Fibroblast of lung (primary cell): ENCODE measurements at regions not wholly inside any gene's neighbourhood (a gene's known extent, or its start where the extent isn't known, plus 50 kb on each side); places are given as distances from the start of the nearest gene placed in this dataset.

ENCODE experiments used
- CTCF ChIP-seq, 2 donors: IDR thresholded peaks in 1 of 2; conservative IDR thresholded peaks in 1 of 2; 1 replicate in 1 of 2; 2 replicates in 1 of 2; pipeline ENCODE4 v1.5.1; 2011 to 2012; ENCODE audit warnings: low read length in 2 of 2, control low read depth in 1 of 2, inconsistent platforms in 1 of 2, low read depth in 1 of 2, mild to moderate bottlenecking in 1 of 2
- EZH2 ChIP-seq: IDR thresholded peaks from 2 replicates; pipeline ENCODE4 v1.5.1; 2012; ENCODE audit warnings: low read length, control low read depth, mild to moderate bottlenecking; ENCODE audit errors: missing control alignments

- TF ChIP-seq CTCF (conservative IDR thresholded peaks at IDR 0.05 in 1 of 2, IDR thresholded peaks at IDR 0.05 in 1 of 2; ENCODE audit: low read depth in 1 of 2, low read length in 2 of 2) (no peak), EZH2 (no peak)
Measured at GRCh38 chr5:125630237-125630636, 793.0 kb upstream of the GRAMD2B start.
